Activated CD4-positive, alpha-beta T cell treated with anti-CD3 and anti-CD28 coated beads, Interleukin-2, amount 50 U/mL, for 1 hour (primary cell): ENCODE measurements at regions not wholly inside any gene's neighbourhood (a gene's known extent, or its start where the extent isn't known, plus 50 kb on each side); places are given as distances from the start of the nearest gene placed in this dataset.

Experiments used
- DNase-seq: peaks from one replicate; pipeline ENCODE4 v3.0.0-alpha.2; 2020

GRCh38 chr5:4348919-4349318 is 753.3 kb downstream of the IRX1 start:
- no peak for DNase-seq

- no peak for DNase-seq
These were observed 760.6 kb downstream of the IRX1 start for GRCh38 chr5:4356201-4356600.

- DNase-seq, result no peak
These were observed 764.2 kb downstream of the IRX1 start for GRCh38 chr5:4359847-4360246.

- no peak for DNase-seq
These were observed 766.1 kb downstream of the IRX1 start for GRCh38 chr5:4361753-4362152.

GRCh38 chr5:4362411-4362810 is 766.8 kb downstream of the IRX1 start:
- no peak for DNase-seq

GRCh38 chr5:4363045-4363444 is 767.4 kb downstream of the IRX1 start:
- no peak for DNase-seq

- DNase-seq, result no peak
These were observed 771.0 kb downstream of the IRX1 start for GRCh38 chr5:4366628-4367027.

GRCh38 chr5:4370218-4370617 is 769.9 kb upstream of the ADAMTS16 start:
- no peak for DNase-seq

GRCh38 chr5:4372481-4372880 is 767.6 kb upstream of the ADAMTS16 start:
- DNase-seq, result no peak

GRCh38 chr5:4373051-4373820 is 766.9 kb upstream of the ADAMTS16 start:
- DNase-seq, result no peak

GRCh38 chr5:4374866-4375265 is 765.3 kb upstream of the ADAMTS16 start:
- no peak for DNase-seq

GRCh38 chr5:4375640-4376039 is 764.5 kb upstream of the ADAMTS16 start:
- no peak for DNase-seq

- no peak for DNase-seq
These were observed 757.0 kb upstream of the ADAMTS16 start for GRCh38 chr5:4383102-4383501.

GRCh38 chr5:4383518-4384198 is 756.5 kb upstream of the ADAMTS16 start:
- DNase-seq, result no peak

GRCh38 chr5:4384649-4385048 is 755.5 kb upstream of the ADAMTS16 start:
- no peak for DNase-seq

- DNase-seq, result no peak
These were observed 754.0 kb upstream of the ADAMTS16 start for GRCh38 chr5:4386152-4386551.

GRCh38 chr5:4387290-4387689 is 752.8 kb upstream of the ADAMTS16 start:
- DNase-seq, result no peak

- no peak for DNase-seq
These were observed 744.4 kb upstream of the ADAMTS16 start for GRCh38 chr5:4395752-4396151.

- no peak for DNase-seq
These were observed 734.4 kb upstream of the ADAMTS16 start for GRCh38 chr5:4405614-4406219.

- no peak for DNase-seq
These were observed 730.0 kb upstream of the ADAMTS16 start for GRCh38 chr5:4410151-4410550.

- no peak for DNase-seq
These were observed 728.5 kb upstream of the ADAMTS16 start for GRCh38 chr5:4411664-4412063.

GRCh38 chr5:4413996-4414395 is 726.1 kb upstream of the ADAMTS16 start:
- no peak for DNase-seq

GRCh38 chr5:4418084-4418483 is 722.0 kb upstream of the ADAMTS16 start:
- no peak for DNase-seq

GRCh38 chr5:4419281-4419680 is 720.8 kb upstream of the ADAMTS16 start:
- no peak for DNase-seq
